Coronary artery (tissue), 2 donors: ENCODE measurements at regions not wholly inside any gene's neighbourhood (a gene's known extent, or its start where the extent isn't known, plus 50 kb on each side); places are given as distances from the start of the nearest gene placed in this dataset.

Experiments used
- DNase-seq: peaks from one replicate; pipeline ENCODE4 v3.0.0-alpha.2; 2017; ENCODE audit warnings: low spot score
- H3K27ac ChIP-seq, 2 donors: fragments of 200-600 bp; sonication (generic); one replicate each; pipeline ENCODE4 v1.5.1; 2016 to 2019
- H3K4me3 ChIP-seq: fragments of 200-600 bp; sonication (generic); 2 replicates; pipeline ENCODE4 v1.5.1; 2016; ENCODE audit warnings: mild to moderate bottlenecking, moderate library complexity
- TF ChIP-seq, protein P1 (sequence below): fragments of 200-600 bp; sonication (generic); IDR thresholded peaks from one replicate; pipeline ENCODE4 v1.5.1; 2019; ENCODE audit warnings: antibody characterized with exemption

DNA sequence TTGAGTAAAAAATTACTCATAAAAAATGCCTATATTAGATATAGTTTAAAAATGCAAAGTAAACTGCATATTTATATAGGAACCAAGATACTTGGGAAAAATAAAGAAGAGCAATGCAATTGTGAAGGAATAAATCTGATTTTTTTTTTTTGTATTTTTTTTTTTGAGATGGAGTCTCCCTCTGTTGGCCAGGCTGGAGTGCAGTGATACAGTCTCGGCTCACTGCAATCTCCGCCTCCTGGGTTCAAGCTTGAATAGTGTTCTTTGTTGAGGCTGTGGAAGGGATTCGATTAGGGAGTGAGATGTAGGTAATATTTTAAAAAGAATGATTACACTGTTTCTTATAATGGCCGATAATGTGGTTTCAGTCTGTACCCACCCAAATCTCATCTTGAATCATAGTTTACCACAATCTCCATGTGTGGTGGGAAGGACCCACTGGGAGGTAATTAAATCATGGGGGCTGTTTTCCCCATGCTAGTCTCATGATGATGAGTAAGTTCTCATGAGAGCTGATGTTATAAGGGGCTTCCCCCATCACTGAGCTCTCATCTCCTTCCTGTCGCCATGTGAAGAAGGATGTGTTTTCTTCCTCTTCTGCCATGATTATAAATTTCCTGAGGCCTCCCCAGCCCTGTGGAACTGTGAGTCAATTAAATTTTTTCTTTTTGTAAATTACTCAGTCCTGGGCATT lies 1765.9 kb downstream of the PLA2G4A start:
- Histone ChIP-seq H3K4me3 (no peak overlapping the region), H3K27ac (no peak overlapping the region)
- no peak for DNase-seq
- TF ChIP-seq, protein P1, sequence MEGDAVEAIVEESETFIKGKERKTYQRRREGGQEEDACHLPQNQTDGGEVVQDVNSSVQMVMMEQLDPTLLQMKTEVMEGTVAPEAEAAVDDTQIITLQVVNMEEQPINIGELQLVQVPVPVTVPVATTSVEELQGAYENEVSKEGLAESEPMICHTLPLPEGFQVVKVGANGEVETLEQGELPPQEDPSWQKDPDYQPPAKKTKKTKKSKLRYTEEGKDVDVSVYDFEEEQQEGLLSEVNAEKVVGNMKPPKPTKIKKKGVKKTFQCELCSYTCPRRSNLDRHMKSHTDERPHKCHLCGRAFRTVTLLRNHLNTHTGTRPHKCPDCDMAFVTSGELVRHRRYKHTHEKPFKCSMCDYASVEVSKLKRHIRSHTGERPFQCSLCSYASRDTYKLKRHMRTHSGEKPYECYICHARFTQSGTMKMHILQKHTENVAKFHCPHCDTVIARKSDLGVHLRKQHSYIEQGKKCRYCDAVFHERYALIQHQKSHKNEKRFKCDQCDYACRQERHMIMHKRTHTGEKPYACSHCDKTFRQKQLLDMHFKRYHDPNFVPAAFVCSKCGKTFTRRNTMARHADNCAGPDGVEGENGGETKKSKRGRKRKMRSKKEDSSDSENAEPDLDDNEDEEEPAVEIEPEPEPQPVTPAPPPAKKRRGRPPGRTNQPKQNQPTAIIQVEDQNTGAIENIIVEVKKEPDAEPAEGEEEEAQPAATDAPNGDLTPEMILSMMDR, result no peak

DNA sequence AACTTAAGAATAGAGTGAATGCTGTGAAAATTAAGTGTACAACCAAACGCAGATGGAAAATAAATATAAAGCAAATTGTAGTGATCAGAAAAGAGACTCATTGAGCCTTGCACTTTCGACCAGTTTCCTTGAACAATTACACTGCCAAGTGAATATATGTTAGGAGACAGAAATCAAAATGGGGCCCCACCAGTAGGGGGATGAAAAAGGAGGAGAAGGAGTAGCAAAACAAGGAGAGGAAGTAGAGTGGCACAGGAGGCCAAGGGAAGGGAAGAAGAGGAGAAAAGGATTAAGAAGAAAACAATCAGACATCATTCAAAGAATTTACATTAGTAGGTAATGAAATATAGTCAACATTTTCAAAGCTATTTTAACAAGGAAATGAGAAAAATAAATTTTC lies 1770.6 kb downstream of the PLA2G4A start:
- Histone ChIP-seq H3K4me3 (no peak overlapping the region), H3K27ac (no peak overlapping the region)
- TF ChIP-seq, protein P1, result no peak
- no peak for DNase-seq

DNA sequence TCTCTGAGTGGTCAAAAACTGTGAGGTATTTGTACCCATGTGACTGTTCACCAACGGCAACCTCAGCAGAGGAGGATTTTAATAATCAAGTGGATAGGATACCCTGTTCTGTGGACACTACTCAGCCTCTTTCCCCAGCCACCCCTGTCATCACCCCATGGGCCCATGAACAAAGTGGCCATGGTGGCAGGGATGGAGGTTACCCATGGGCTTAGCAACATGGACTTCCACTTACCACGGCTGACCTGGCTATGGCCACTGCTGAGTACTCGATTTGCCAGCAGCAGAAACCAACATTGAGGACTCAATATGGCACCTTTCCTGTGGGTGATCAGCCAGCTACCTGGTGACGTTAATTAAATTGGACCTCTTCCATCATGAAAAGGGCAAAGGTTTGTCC lies 1782.7 kb downstream of the PLA2G4A start:
- Histone ChIP-seq H3K4me3 (no peak overlapping the region), H3K27ac (no peak overlapping the region)
- no peak for DNase-seq
- TF ChIP-seq, protein P1, result no peak

DNA sequence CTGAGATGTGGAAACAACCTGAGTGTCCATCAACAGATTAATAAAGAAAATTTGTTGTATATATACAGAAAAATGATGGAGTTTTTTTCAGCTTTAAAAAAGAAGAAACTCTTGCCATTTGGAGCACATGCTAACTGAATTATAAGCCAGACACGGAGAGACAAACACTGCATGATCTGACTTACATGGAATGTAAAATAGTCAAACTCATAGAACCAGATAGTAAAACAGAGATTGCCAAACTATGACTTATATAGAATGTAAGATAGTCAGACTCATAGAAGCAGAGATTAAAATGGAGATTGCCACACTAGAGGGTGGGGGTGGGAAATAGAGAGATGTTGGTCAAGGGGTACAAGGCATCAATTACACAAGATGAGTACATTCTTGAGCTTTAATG lies 1786.6 kb downstream of the PLA2G4A start:
- H3K27ac ChIP-seq, result no peak overlapping the region
- TF ChIP-seq, protein P1, result no peak
- DNase-seq, result no peak
- H3K4me3 ChIP-seq, result no peak overlapping the region

DNA sequence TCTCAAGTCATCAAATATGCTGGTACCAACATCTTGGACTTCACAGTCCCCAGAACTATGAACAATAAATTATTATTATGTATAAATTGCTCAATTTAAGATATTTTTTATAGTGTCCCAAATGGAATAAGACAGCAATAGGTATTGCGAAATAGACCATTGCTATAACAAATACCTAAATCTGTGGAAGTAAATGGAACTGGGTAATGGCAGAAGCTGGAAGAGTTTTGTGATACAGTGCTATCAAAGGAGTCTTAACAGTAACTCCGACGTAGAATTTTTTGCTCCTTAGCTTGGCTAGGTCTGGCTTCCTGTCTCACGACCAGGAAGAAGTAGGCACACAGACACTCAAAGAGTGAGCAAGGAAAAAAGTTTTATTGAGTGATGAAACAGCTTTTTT lies 1791.5 kb downstream of the PLA2G4A start:
- no peak for DNase-seq
- TF ChIP-seq, protein P1, result no peak
- Histone ChIP-seq H3K27ac (no peak overlapping the region), H3K4me3 (no peak overlapping the region)

DNA sequence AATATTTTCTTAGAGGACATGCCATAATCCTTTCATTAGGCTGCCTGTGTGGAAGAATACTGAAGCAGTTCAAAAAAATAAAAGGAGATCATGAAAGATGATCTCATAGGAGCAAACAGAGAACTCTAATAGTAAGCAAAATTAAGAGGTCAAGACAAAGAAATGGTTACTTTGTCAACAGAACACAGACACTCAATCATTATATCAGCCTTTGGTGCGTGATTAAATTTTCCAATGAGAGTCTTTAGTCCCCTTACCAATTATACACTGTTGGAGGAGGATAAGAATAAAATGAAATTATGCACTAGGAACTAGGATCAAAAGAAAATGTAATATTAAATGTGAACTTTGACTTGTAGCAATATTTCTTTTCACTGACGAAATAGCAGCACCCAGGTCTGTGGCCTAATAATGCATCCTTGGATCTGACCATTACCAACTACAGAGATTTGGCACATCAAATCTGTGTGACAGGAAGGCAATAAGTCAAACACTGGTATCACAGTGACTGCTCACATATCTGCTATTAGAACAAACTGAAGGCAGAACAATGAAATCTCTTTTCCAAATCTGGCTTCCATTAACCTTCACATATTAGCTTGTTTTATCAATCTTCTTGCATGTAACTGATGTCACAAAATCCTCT lies 1812.9 kb downstream of the PLA2G4A start:
- no peak overlapping the region for H3K27ac ChIP-seq
- H3K4me3 ChIP-seq, result no peak overlapping the region
- no peak for DNase-seq
- TF ChIP-seq, protein P1, result no peak

DNA sequence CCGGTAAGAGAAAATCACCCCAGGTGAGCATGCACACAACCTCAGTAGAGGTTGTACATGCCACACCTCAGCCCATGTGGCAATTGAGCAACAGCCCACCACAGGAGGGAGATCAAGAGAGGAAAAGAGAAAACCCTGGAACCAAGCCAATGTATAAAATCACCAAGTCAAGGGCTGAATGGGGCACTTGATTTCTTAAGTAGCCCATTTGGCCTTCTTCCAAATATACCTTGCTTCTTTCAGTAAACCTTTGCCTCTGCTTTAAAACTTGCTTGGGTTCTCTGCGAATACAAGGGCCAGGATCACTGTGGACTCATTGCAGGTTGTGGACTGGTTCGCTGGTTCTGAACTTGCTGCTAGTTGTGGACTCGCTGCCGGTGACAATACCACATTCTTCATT lies 1814.0 kb downstream of the PLA2G4A start:
- no peak overlapping the region for H3K4me3 ChIP-seq
- TF ChIP-seq, protein P1, result no peak
- no peak for DNase-seq
- no peak overlapping the region for H3K27ac ChIP-seq
